ENCODE measurements at regions not wholly inside any gene's neighbourhood (a gene's known extent, or its start where the extent isn't known, plus 50 kb on each side); places are given as distances from the start of the nearest gene placed in this dataset.
A peak's percentile ranks its signal among the peaks of the same experiment; 100 is the strongest.

DNA sequence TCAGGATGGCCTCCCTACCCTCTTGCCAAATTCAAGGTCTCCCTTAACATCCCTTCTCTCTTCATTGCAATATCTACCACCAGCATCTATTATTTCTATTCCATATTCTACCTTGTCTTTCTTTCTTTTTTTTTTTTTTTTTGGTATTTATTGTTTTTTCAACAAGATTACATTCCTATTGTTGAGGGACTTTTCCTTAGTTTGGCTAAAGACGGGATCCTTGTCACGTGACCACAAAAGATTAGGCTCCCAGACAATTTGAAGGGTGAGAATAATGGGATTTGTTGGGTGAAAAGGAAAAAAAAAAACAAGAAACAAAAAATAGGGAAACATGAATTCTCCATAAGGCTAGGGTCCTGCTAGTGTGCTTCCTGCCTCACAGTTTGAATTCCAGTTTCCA is 124.3 kb upstream of the MCHR2 start:
- Histone ChIP-seq H3K27me3 (ENCODE audit: control insufficient read depth, insufficient read depth, low read length) (no peaks in the 10 kb centered on the region), H3K36me3 (ENCODE audit: control insufficient read depth, insufficient read depth, low read length) (no peaks in the 10 kb centered on the region), H3K4me3 (ENCODE audit: low read depth, low read length) (no peak overlapping the region)
- TF ChIP-seq, protein P1, sequence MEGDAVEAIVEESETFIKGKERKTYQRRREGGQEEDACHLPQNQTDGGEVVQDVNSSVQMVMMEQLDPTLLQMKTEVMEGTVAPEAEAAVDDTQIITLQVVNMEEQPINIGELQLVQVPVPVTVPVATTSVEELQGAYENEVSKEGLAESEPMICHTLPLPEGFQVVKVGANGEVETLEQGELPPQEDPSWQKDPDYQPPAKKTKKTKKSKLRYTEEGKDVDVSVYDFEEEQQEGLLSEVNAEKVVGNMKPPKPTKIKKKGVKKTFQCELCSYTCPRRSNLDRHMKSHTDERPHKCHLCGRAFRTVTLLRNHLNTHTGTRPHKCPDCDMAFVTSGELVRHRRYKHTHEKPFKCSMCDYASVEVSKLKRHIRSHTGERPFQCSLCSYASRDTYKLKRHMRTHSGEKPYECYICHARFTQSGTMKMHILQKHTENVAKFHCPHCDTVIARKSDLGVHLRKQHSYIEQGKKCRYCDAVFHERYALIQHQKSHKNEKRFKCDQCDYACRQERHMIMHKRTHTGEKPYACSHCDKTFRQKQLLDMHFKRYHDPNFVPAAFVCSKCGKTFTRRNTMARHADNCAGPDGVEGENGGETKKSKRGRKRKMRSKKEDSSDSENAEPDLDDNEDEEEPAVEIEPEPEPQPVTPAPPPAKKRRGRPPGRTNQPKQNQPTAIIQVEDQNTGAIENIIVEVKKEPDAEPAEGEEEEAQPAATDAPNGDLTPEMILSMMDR (IDR thresholded peaks at IDR 0.05; ENCODE audit: insufficient read depth, low read length, severe bottlenecking) = no peak
- FAIRE-seq = no peak
- no peak for DNase-seq (ENCODE audit: low read depth)

DNA sequence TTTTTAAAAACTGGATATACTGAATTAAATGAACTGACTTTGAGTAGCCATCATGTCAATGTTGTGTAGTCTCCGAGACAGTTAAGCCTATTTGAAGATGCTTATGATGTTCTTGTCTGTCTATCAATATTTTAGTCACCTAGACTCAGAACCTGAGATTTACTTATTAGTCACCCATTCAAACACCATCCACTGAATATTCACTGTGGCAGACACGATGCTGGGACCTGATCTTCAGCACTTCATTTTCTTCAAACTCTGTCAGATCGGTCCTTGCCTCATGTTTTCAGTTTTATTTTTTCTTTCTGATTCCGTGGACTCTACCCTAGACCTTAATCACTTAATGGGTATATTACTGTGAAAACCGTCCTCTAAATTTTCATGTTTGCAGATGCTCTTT is 123.7 kb upstream of the MCHR2 start:
- TF ChIP-seq, protein P1 (IDR thresholded peaks at IDR 0.05; ENCODE audit: insufficient read depth, low read length, severe bottlenecking) = no peak
- Histone ChIP-seq H3K4me3 (ENCODE audit: low read depth, low read length) (no peak overlapping the region), H3K27me3 (ENCODE audit: control insufficient read depth, insufficient read depth, low read length) (no peaks in the 10 kb centered on the region), H3K36me3 (ENCODE audit: control insufficient read depth, insufficient read depth, low read length) (no peaks in the 10 kb centered on the region)
- DNase-seq (ENCODE audit: low read depth) (no peak), FAIRE-seq (no peak)

DNA sequence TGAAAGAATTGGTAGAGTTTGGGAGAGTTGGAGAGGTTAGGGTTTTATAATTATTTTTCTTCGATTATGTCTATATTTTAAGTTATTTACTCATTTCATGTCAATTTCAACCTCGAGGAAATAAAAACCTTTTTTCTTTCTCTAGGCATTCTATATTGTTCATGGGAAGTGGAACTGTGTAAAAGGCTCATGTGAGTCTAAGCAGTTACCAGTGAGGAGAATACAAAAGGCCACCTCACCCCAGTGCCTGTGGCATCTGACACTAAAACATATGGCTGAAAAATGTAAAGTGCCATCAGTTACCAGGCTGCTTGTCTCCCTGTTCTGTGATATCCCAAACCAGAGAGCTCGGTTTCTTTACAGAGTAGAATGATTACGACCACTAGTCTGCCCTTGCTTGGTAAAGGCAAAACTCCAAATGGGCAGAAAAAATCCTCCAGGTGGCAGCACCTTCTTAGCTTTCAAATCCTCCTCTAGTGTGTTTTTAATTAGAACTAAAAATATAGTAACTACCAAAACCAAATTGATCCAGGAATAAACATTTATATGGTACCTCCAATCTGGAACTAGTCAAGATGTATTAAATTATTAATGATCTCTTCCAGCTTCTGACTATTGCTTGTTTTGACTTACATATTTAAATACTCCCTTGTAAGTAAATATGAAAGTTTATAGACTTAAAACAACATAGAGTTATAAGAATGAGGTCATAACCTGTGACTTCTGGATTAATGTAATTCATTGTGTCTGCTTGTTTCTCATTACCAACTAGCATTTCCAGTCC is 122.6 kb upstream of the MCHR2 start:
- Histone ChIP-seq H3K27me3 (ENCODE audit: control insufficient read depth, insufficient read depth, low read length) (peaks cover 2% of the 10 kb centered on the region), H3K4me3 (ENCODE audit: low read depth, low read length) (no peak overlapping the region), H3K36me3 (ENCODE audit: control insufficient read depth, insufficient read depth, low read length) (no peaks in the 10 kb centered on the region)
- TF ChIP-seq, protein P1 (IDR thresholded peaks at IDR 0.05; ENCODE audit: insufficient read depth, low read length, severe bottlenecking) = peak; percentile 60
- peak; percentile 60 for DNase-seq (ENCODE audit: low read depth)
- no peak for FAIRE-seq

DNA sequence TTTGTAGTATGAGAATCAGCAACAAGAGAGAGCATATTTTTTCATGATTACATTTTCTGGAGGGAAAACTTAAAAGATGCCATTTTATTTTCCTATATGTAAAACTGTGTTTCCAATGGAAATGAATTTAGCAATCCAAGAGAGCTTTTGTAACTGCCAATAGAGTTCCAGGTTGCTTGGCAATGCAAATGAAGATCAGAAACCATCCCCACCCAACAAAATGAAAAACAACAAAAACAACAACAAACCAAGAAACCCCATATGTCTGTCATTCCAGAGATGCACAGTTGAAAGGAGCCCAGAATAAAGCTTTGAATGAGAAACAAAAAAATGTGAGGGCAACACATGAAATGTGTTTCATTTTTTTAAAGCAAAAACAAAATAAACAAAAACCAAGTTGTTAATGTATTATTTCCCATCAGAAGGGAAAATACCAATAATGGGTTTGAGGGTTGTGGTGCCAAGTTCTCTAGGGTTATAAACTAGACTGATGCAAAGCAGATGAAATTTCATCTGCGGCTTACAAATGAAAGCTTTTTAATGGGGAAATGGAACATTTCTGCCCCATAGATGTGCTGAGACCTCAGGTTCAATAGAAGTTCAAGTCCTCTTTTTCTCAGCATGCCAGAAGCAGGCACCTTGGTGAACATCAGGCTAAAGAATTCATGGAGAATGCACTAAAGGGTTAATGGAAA is 121.5 kb upstream of the MCHR2 start:
- FAIRE-seq = no peak
- TF ChIP-seq, protein P1 (IDR thresholded peaks at IDR 0.05; ENCODE audit: insufficient read depth, low read length, severe bottlenecking) = no peak
- Histone ChIP-seq H3K4me3 (ENCODE audit: low read depth, low read length) (no peak overlapping the region), H3K27me3 (ENCODE audit: control insufficient read depth, insufficient read depth, low read length) (peaks cover 5% of the 10 kb centered on the region), H3K36me3 (ENCODE audit: control insufficient read depth, insufficient read depth, low read length) (no peaks in the 10 kb centered on the region)
- DNase-seq (ENCODE audit: low read depth) = no peak

DNA sequence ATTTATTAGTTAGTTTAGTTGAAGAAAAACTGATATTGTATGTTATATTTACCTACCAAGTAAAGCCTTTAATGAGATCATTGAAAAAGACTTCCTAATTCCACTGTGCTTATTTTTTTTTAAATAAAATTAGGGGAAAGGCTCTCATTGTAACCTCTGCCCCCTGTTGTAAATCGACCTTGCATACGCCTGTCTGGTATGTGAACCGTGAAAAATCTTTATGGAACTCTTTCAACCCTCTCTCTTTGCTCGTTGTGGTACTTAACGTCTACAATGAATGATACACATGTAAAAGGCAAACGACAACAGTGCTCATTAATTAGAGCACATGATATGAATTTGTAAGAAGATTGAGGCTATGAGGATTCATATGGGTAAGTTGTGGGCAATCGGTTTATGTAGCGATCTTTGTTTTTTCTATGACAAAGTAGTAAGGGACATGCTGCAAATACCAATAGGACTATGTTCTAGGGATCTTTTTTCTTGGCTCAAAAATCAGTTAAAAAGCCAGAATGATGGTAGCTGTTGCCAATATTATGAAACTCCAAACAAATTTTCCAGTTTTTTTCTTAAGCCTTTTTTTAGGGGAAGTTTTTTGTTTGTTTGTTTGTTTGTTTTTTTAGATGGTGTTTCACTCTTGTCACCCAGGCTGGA is 119.0 kb upstream of the MCHR2 start:
- Histone ChIP-seq H3K27me3 (ENCODE audit: control insufficient read depth, insufficient read depth, low read length) (peaks cover 5% of the 10 kb centered on the region), H3K36me3 (ENCODE audit: control insufficient read depth, insufficient read depth, low read length) (no peaks in the 10 kb centered on the region), H3K4me3 (ENCODE audit: low read depth, low read length) (no peak overlapping the region)
- DNase-seq (ENCODE audit: low read depth) (no peak), FAIRE-seq (no peak)
- TF ChIP-seq, protein P1 (IDR thresholded peaks at IDR 0.05; ENCODE audit: insufficient read depth, low read length, severe bottlenecking) = no peak

All from bronchial epithelial cell (primary cell).